GM21381 (cell line): ENCODE measurements at regions not wholly inside any gene's neighbourhood (a gene's known extent, or its start where the extent isn't known, plus 50 kb on each side); places are given as distances from the start of the nearest gene placed in this dataset.
"Not testable (repeated sequence)": the region's sequence is repeated elsewhere in the genome, so short reads cannot be mapped to it uniquely, and the experiment has no call there.

Experiments used
- ATAC-seq: cut with Tn5 transposase; IDR thresholded peaks from one replicate; pipeline ENCODE4 v1.9.1; 2021; ENCODE audit warnings: mild to moderate bottlenecking, moderate library complexity; ENCODE audit not compliant: unreplicated experiment

DNA sequence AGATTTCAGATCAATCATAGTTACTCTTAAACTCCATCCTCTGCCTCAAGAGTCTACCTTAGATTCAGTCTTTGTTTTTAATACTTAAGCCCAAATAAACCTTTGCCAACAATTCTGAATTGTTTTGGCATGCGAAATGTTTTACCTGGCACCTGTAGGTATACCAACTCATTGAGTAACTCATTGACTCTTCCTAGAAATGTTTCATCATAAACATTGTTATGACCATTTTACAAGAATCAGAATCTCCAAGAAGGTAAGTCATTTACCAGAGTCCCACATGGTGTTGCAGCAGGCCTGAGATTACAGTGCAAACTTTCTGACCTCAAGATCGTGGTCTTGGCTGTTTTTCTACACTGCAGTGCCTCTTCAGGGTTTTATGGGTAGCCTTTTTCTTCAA lies 750.4 kb downstream of the BRINP1 start:
- no peak for ATAC-seq

DNA sequence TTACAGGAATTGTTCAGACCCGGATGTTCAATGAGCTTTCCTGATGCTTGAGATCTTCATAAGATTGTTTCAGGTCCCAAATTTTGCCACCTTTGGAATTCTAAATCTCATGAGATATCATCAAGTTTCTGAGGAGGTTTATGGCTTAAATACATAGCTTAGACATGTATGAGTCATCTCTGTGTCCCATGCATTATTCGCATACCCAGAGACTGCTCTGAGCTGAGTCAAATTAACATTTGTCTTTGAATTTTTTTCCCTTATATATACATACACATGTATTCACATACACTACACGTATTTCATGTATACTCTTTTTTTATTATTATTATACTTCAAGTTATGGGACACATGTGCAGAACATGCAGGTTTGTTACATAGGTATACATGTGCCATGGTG lies 744.6 kb downstream of the BRINP1 start:
- ATAC-seq = no peak

DNA sequence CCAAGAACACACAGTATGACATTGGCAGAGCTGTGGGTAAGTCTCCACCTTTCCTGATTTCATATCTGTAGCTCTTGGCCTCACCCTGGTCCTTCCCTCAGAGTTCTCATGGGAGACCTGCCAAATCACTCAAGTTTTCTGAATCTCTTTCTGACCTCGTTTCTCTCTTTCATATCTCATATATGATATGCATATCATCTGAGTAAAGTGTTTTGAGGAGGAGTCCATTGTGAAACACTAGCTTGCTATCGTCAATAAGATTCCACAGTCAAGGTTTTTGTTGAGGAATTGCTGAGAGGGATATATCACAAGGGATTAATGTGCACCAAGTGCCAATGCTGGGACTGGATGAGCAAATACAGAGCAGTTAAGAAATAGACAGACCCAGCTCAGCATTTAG lies 739.2 kb downstream of the BRINP1 start:
- no peak for ATAC-seq

- no peak for ATAC-seq
Measured at GRCh38 chr9:118630931-118631595, 738.2 kb downstream of the BRINP1 start.

GRCh38 chr9:118631956-118632355 lies 737.3 kb downstream of the BRINP1 start:
- ATAC-seq = no peak

- ATAC-seq = no peak
Measured at GRCh38 chr9:118635416-118635815, 733.8 kb downstream of the BRINP1 start.

- ATAC-seq = no peak
Measured at GRCh38 chr9:118637681-118638080, 731.6 kb downstream of the BRINP1 start.

DNA sequence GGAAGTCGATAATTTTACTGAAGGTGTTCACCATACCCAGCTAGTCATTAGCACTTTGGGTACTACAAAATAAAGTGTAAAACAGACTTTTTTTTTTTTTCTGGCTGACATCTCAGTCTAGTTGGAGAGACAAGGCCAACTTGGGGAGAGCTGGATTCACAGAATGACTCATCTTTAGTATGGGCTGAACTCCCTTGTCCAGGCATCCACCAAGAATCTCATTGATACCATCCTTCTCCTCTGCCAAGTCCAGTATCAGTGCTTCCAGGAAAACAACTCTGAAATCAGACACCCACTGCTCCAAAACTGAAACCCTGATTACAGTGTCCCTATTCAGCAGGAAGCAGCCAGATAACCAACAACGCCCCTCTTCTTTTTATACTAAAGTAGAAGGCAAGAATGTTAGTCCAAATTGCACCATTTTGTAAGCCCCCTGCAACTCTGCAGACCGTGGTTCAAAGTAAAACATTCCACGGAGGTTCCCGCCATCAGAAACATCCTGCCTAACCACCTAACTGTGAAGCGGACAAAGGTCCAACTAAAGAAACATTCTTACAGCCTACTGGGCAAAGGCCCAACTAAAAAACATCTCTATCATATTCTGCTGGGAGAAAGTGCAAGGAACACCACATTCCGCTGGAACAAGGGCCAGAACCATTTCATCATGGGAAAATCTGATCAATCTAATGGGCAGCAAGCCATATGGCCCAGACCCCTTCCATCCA lies 728.2 kb downstream of the BRINP1 start:
- ATAC-seq = no peak

GRCh38 chr9:118643118-118643517 lies 726.1 kb downstream of the BRINP1 start:
- ATAC-seq = no peak

- ATAC-seq = no peak
Measured at GRCh38 chr9:118644066-118644465, 725.2 kb downstream of the BRINP1 start.

DNA sequence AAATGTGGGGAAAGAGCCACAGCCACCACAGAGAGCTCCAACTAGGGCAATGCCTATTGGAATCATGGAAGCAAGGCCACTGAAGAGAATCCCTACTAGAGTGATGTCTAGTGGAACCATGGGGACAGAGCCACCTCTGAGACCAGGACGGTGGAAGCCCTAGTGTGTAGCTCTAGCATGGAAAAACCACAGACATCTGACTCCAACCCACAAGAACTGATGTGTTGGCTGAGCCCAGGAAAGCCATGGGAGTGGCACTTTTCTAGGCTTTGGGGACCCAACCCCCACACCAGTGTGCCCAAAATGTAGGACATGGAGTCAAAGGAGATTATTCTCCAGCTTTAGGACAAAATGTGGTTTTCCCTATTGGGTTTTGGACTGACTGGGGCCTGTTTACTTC lies 721.9 kb downstream of the BRINP1 start:
- no peak for ATAC-seq

GRCh38 chr9:118650417-118650816 lies 718.8 kb downstream of the BRINP1 start:
- ATAC-seq = no peak

- no peak for ATAC-seq
Measured at GRCh38 chr9:118651511-118651910, 717.7 kb downstream of the BRINP1 start.

GRCh38 chr9:118652258-118652657 lies 717.0 kb downstream of the BRINP1 start:
- ATAC-seq = no peak

GRCh38 chr9:118652912-118653311 lies 716.3 kb downstream of the BRINP1 start:
- ATAC-seq = no peak

DNA sequence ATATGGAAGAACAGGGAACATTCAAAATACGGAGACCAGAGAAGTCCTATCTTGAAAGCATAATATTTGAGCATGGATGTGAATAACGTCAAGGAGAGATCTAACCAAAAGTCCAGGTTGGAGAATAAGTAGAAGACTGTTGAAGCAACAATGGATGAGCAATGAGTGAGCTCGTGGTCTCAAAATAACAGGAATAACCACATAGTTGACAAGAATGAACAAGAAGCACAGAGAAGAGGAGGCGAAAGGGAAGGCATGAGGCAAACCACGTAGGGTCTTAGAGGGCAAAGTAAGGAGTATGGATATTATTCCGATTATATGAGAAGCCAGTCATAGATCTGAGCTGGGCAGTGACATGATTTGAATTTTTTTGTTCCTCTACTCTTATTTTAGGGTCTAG lies 710.2 kb downstream of the BRINP1 start:
- no peak for ATAC-seq

DNA sequence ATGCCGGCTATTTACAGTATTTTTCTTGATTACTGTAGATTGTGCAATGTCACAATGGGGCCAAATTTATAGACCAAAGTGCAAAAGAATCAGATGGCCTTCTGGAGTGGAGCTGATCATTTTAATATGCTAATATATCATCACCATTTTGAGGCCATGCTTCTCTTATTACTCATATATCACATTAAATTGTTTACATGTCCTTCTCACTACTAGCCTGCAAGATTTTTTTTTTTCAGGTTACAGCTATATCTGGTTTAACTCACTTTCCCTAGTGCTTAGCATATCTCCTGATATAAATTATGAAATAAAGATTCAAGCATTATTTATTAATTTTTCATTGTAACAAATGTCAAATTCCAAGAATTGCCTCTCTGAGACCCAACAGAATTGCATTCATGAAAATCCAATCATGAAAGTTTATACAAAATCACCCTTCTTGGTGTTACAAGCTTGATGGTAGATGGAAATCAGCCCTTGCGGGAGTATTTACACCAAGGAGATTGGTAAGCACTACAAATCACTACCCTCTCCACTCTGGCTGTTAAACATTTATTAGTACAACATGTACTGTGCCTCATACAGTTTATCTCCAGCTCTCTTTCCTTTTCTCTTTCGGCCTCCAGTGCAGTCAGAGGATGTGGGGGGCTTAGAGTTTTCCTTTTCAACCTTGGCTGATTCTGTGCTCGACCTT lies 703.9 kb downstream of the BRINP1 start:
- ATAC-seq = no peak

- no peak for ATAC-seq
Measured at GRCh38 chr9:118670011-118670953, 699.0 kb downstream of the BRINP1 start.

GRCh38 chr9:118674942-118675341 lies 694.3 kb downstream of the BRINP1 start:
- ATAC-seq = no peak

DNA sequence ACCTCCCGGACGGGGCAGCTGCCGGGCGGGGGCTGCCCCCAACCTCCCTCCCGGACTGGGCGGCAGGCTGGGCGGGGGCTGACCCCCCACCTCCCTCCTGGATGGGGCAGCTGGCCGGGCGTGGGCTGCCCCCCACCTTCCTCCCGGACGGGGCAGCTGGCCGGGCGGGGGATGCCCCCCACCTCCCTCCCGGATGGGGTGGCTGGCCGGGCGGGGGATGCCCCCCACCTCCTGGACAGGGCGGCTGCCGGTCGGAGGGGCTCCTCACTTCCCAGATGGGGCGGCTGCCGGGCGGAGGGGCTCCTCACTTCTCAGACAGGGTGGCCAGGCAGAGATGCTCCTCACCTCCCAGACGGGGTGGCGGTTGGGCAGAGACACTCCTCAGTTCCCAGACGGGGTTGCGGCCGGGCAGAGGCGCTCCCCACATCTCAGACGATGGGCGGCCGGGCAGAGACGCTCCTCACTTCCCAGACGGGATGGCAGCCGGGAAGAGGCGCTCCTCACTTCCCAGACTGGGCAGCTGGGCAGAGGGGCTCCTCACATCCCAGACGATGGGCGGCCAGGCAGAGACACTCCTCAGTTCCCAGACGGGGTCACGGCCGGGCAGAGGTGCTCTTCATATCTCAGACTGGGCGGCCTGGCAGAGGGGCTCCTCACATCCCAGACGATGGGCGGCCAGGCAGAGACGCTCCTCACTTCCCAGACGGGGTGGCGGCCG lies 691.1 kb downstream of the BRINP1 start:
- ATAC-seq = not testable (repeated sequence)
